Neural progenitor cell (in vitro differentiated cells): ENCODE measurements at regions not wholly inside any gene's neighbourhood (a gene's known extent, or its start where the extent isn't known, plus 50 kb on each side); places are given as distances from the start of the nearest gene placed in this dataset.

ENCODE experiments used
- CTCF ChIP-seq: fragments of 200-600 bp; sonication (generic); IDR thresholded peaks from 2 replicates; pipeline ENCODE4 v1.5.1; 2017; ENCODE audit warnings: antibody characterized with exemption, mild to moderate bottlenecking
- EZH2 ChIP-seq: fragments of 200-600 bp; sonication (generic); IDR thresholded peaks from 2 replicates; pipeline ENCODE4 v1.6.1; 2017; ENCODE audit warnings: antibody characterized with exemption, mild to moderate bottlenecking, moderate library complexity
- EZH2phosphoT487 ChIP-seq: fragments of 200-600 bp; sonication (generic); IDR thresholded peaks from 2 replicates; pipeline ENCODE4 v1.6.1; 2017; ENCODE audit warnings: antibody characterized with exemption

GRCh38 chr13:83618966-83619365 is 263.3 kb downstream of the SLITRK1 start:
- TF ChIP-seq CTCF (no peak), EZH2phosphoT487 (no peak), EZH2 (no peak)
